GM12892 (cell line): ENCODE measurements at regions not wholly inside any gene's neighbourhood (a gene's known extent, or its start where the extent isn't known, plus 50 kb on each side); places are given as distances from the start of the nearest gene placed in this dataset.

Experiments used
- DNase-seq: peaks from one replicate; pipeline ENCODE4 v3.0.0; 2011; ENCODE audit not compliant: insufficient read length
- FAIRE-seq: peaks from 2 replicates; lab custom pipeline; 2011; peaks lifted over from hg19 to GRCh38; lab: Jason Lieb, UNC
- POLR2A ChIP-seq: IDR thresholded peaks from 2 replicates; pipeline ENCODE4 v1.6.1; 2011; ENCODE audit warnings: low read depth, low read length, control low read depth
- POLR2AphosphoS5 ChIP-seq: IDR thresholded peaks from 2 replicates; pipeline ENCODE4 v1.6.1; 2011; ENCODE audit warnings: low read depth, low read length, control low read depth
- TAF1 ChIP-seq: IDR thresholded peaks from 2 replicates; pipeline ENCODE4 v1.6.1; 2011; ENCODE audit warnings: low read depth, mild to moderate bottlenecking, control low read depth, low read length, borderline replicate concordance

GRCh38 chr6:37554480-37554819, 54.8 kb upstream of the CCDC167 start:
- peak; percentile 1; the same call in 1 of the 2 replicates for TF ChIP-seq POLR2AphosphoS5
- TF ChIP-seq TAF1: no peak
- TF ChIP-seq POLR2A: peak; percentile 75; the same call in 1 of the 2 replicates
- DNase-seq: no peak
- no peak for FAIRE-seq

GRCh38 chr6:37552267-37552666, 52.6 kb upstream of the CCDC167 start:
- FAIRE-seq (no peak), DNase-seq (no peak)
- no peak for TF ChIP-seq TAF1
- TF ChIP-seq POLR2A: 0 out of 2 replicates have a peak, but pooled peaks have one; percentile 1
- TF ChIP-seq POLR2AphosphoS5: no peak

- DNase-seq (no peak), FAIRE-seq (no peak)
- TF ChIP-seq TAF1 (no peak), POLR2AphosphoS5 (no peak), POLR2A (no peak)
Observed at GRCh38 chr6:37551867-37552266, 52.2 kb upstream of the CCDC167 start.

- no peak for TF ChIP-seq POLR2AphosphoS5
- TF ChIP-seq TAF1: no peak
- TF ChIP-seq POLR2A: no peak
- peak; percentile 69 for FAIRE-seq
- no peak for DNase-seq
Observed at GRCh38 chr6:37551446-37551845, 51.8 kb upstream of the CCDC167 start.

- FAIRE-seq (no peak), DNase-seq (no peak)
- TF ChIP-seq POLR2AphosphoS5 (no peak), POLR2A (no peak), TAF1 (no peak)
Observed at GRCh38 chr6:37551002-37551401, 51.3 kb upstream of the CCDC167 start.

- FAIRE-seq (no peak), DNase-seq (no peak)
- TF ChIP-seq TAF1 (no peak), POLR2A (no peak), POLR2AphosphoS5 (no peak)
Observed at GRCh38 chr6:37550191-37550831, 50.6 kb upstream of the CCDC167 start.

GRCh38 chr6:37549558-37549957, 49.9 kb upstream of the CCDC167 start:
- FAIRE-seq: no peak
- DNase-seq: no peak
- TF ChIP-seq POLR2AphosphoS5 (no peak), TAF1 (no peak), POLR2A (no peak)
